GM19463 (cell line): ENCODE measurements at regions not wholly inside any gene's neighbourhood (a gene's known extent, or its start where the extent isn't known, plus 50 kb on each side); places are given as distances from the start of the nearest gene placed in this dataset.
"Not testable (repeated sequence)": the region's sequence is repeated elsewhere in the genome, so short reads cannot be mapped to it uniquely, and the experiment has no call there.

Experiments
- ATAC-seq: cut with Tn5 transposase; IDR thresholded peaks from one replicate; pipeline ENCODE4 v1.9.1; 2021; ENCODE audit warnings: mild to moderate bottlenecking, moderate library complexity; ENCODE audit not compliant: unreplicated experiment

- ATAC-seq, result not testable (repeated sequence)
Observed at GRCh38 chr11:15686259-15686658, 571.5 kb downstream of the INSC start.

- no peak for ATAC-seq
Observed at GRCh38 chr11:15687342-15687741, 572.6 kb downstream of the INSC start.

- ATAC-seq, result no peak
Observed at GRCh38 chr11:15688351-15688792, 573.6 kb downstream of the INSC start.

GRCh38 chr11:15690320-15690719, 575.6 kb downstream of the INSC start:
- ATAC-seq, result no peak

- ATAC-seq, result peak; percentile 72
Observed at GRCh38 chr11:15692739-15693138, 578.0 kb downstream of the INSC start.

GRCh38 chr11:15695096-15695721, 580.5 kb downstream of the INSC start:
- ATAC-seq, result no peak

- ATAC-seq, result no peak
Observed at GRCh38 chr11:15696069-15696468, 581.3 kb downstream of the INSC start.

- ATAC-seq, result no peak
Observed at GRCh38 chr11:15697437-15698236, 582.9 kb downstream of the INSC start.

GRCh38 chr11:15698855-15699254, 584.1 kb downstream of the INSC start:
- no peak for ATAC-seq

GRCh38 chr11:15699978-15700377, 585.3 kb downstream of the INSC start:
- ATAC-seq, result no peak

- no peak for ATAC-seq
Observed at GRCh38 chr11:15700456-15700855, 585.7 kb downstream of the INSC start.

GRCh38 chr11:15704064-15704463, 589.3 kb downstream of the INSC start:
- ATAC-seq, result no peak

- no peak for ATAC-seq
Observed at GRCh38 chr11:15704556-15704955, 589.8 kb downstream of the INSC start.

- ATAC-seq, result no peak
Observed at GRCh38 chr11:15705891-15706290, 591.2 kb downstream of the INSC start.

- no peak for ATAC-seq
Observed at GRCh38 chr11:15707194-15707593, 592.5 kb downstream of the INSC start.

- no peak for ATAC-seq
Observed at GRCh38 chr11:15707971-15708370, 593.2 kb downstream of the INSC start.

GRCh38 chr11:15710580-15711275, 596.0 kb downstream of the INSC start:
- no peak for ATAC-seq

- ATAC-seq, result no peak
Observed at GRCh38 chr11:15711311-15711710, 596.6 kb downstream of the INSC start.

GRCh38 chr11:15714641-15715399, 600.1 kb downstream of the INSC start:
- no peak for ATAC-seq

GRCh38 chr11:15716550-15716949, 601.8 kb downstream of the INSC start:
- no peak for ATAC-seq

GRCh38 chr11:15720460-15720859, 605.7 kb downstream of the INSC start:
- ATAC-seq, result no peak
